CD4-positive, CD25-positive, alpha-beta regulatory T cell (primary cell): ENCODE measurements at regions not wholly inside any gene's neighbourhood (a gene's known extent, or its start where the extent isn't known, plus 50 kb on each side); places are given as distances from the start of the nearest gene placed in this dataset.

Experiments
- ATAC-seq, 2 donors: fragments of 150-1000 bp; cut with Tn5 transposase; one replicate each; pipeline ENCODE4 v1.10.0; 2021; ENCODE audit warnings: low read depth in 2 of 2, moderate number of reproducible peaks in 2 of 2, moderate library complexity in 1 of 2
- DNase-seq, 3 donors: peaks; one replicate each; pipeline versions ENCODE4 v3.0.0 to v3.0.0-alpha.2; 2012 to 2022; ENCODE audit warnings: mixed read lengths in 1 of 3
- H3K27ac ChIP-seq: one replicate; pipeline ENCODE4 v1.7.0; 2013; ENCODE audit warnings: mild to moderate bottlenecking, low read length; ENCODE audit not compliant: insufficient read depth, poor library complexity, severe bottlenecking
- H3K27me3 ChIP-seq: one replicate; pipeline ENCODE4 v1.7.0; 2013; ENCODE audit warnings: low read length; ENCODE audit not compliant: control insufficient read depth, insufficient read depth
- H3K36me3 ChIP-seq: one replicate; pipeline ENCODE4 v1.7.0; 2013; ENCODE audit warnings: mild to moderate bottlenecking, low read length, moderate library complexity; ENCODE audit not compliant: control insufficient read depth, insufficient read depth
- H3K4me1 ChIP-seq: 2 replicates; pipeline ENCODE4 v1.7.0; 2013; ENCODE audit warnings: mild to moderate bottlenecking, low read length; ENCODE audit not compliant: insufficient read depth, control insufficient read depth, poor library complexity, severe bottlenecking
- H3K4me3 ChIP-seq: one replicate; pipeline ENCODE4 v1.7.0; 2013; ENCODE audit warnings: low read depth, mild to moderate bottlenecking, low read length, moderate library complexity
- H3K9me3 ChIP-seq, 2 experiments: 1 replicate in 1 of 2; 2 replicates in 1 of 2; pipeline ENCODE4 v1.7.0; 2013; ENCODE audit warnings: low read length in 2 of 2, mild to moderate bottlenecking in 1 of 2, moderate library complexity in 1 of 2; ENCODE audit not compliant: control insufficient read depth in 2 of 2
- H3K27ac Mint-ChIP-seq, 3 donors: one replicate each; pipeline ENCODE4 v1.8.0; 2020 to 2022; ENCODE audit warnings: mild to moderate bottlenecking in 3 of 3, mixed read lengths in 3 of 3, moderate library complexity in 2 of 3
- H3K27me3 Mint-ChIP-seq: one replicate; pipeline ENCODE4 v1.8.0; 2022; ENCODE audit warnings: mild to moderate bottlenecking, mixed read lengths
- H3K36me3 Mint-ChIP-seq: one replicate; pipeline ENCODE4 v1.8.0; 2020; ENCODE audit warnings: mixed read lengths
- H3K4me1 Mint-ChIP-seq, 4 donors: one replicate each; pipeline ENCODE4 v1.8.0; 2020 to 2022; ENCODE audit warnings: mixed read lengths in 4 of 4, mild to moderate bottlenecking in 1 of 4
- H3K4me3 Mint-ChIP-seq, 4 donors: one replicate each; pipeline ENCODE4 v1.8.0; 2020 to 2022; ENCODE audit warnings: mild to moderate bottlenecking in 4 of 4, mixed read lengths in 4 of 4, moderate library complexity in 3 of 4
- H3K9me3 Mint-ChIP-seq, 7 donors: one replicate each; pipeline ENCODE4 v1.8.0; 2020 to 2022; ENCODE audit warnings: mixed read lengths in 7 of 7, mild to moderate bottlenecking in 3 of 7, moderate library complexity in 2 of 7

DNA sequence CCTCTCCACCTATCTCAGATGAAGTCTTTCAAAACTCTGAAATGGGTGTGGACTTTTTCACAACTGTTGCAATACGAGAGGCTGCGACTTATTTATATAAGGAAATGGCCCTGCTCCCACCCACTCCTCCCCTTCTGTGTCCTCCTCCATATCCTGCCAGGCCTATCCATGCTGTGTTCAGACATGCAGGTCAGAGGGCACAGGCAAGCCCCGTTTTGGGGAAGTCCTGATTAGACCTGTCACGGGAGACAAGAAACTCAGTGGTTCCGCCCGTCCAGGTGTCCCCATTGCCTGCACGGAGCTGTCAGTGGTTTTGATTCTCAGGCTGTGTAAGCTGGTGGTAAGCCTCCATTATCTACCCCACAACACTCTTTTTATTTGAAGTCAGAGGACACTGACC is 99.6 kb upstream of the MGAT5 start:
- Mint-ChIP-seq H3K36me3 (peaks cover 23% of the 10 kb centered on the region), H3K4me1 (peaks cover 14 to 63% (median 37%) of the 10 kb centered on the region in 4 donors), H3K27ac (no peak overlapping the region), H3K27me3 (no peaks in the 10 kb centered on the region), H3K4me3 (no peak overlapping the region), H3K9me3 (peaks cover 0 to 2% (median 0%) of the 10 kb centered on the region in 7 donors)
- no peak for DNase-seq
- Histone ChIP-seq H3K9me3 (no peaks in the 10 kb centered on the region), H3K36me3 (peaks cover 3% of the 10 kb centered on the region), H3K27me3 (no peaks in the 10 kb centered on the region), H3K27ac (no peak overlapping the region), H3K4me1 (peaks cover 4% of the 10 kb centered on the region), H3K4me3 (no peak overlapping the region)
- ATAC-seq = no peak

DNA sequence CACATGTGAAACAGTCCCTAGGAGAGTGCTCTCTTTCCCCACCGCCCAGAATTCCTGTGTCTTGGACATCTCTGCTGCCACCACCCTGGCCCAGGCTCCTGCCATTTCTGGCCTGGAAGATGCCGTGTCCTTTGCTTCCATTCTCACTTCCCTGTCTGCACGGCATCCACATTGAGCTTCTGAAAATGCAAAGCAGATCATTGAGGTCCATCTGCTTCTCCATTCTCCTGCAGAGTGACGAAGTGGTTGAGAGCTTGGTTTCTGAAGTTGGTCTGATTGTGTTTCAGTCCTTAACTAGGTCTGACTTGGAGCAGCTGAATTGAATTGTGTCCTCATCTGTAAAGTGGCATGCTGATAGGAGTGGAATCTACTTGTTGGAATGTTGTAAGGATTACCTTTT is 98.7 kb upstream of the MGAT5 start:
- no peak for DNase-seq
- no peak for ATAC-seq
- Mint-ChIP-seq H3K27me3 (no peaks in the 10 kb centered on the region), H3K9me3 (peaks cover 0 to 2% (median 0%) of the 10 kb centered on the region in 7 donors), H3K36me3 (peaks cover 23% of the 10 kb centered on the region), H3K27ac (peak overlapping the region in 2 of 3 donors; percentile 70 to 75), H3K4me1 (peaks cover 8 to 60% (median 33%) of the 10 kb centered on the region in 4 donors), H3K4me3 (no peak overlapping the region)
- no peak overlapping the region for H3K27ac ChIP-seq
- no peaks in the 10 kb centered on the region for H3K27me3 ChIP-seq
- no peaks in the 10 kb centered on the region for H3K9me3 ChIP-seq
- H3K4me3 ChIP-seq = no peak overlapping the region
- peaks cover 9% of the 10 kb centered on the region for H3K4me1 ChIP-seq
- H3K36me3 ChIP-seq = peaks cover 3% of the 10 kb centered on the region

DNA sequence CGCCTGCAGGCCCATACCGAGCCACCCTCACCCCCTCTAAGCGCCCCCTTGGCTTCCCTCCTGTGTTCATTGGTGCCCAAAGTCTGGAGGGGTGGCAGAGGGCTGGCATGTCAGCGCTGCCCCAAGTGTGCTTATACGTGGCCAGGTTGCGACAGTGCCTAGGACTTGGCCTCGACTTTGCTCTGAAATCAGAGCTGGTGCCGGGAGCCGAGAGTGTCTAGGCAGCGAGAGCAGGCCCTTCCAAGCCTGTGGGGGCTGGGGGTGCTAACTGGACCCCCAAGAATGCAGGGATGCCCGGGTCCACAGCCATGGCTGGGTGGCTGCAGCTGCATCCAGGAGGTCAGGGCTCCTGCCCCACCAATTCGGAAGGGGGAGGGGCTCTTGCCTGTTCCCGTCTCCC is 95.6 kb upstream of the MGAT5 start:
- ATAC-seq (no peak), DNase-seq (no peak)
- Histone ChIP-seq H3K9me3 (no peaks in the 10 kb centered on the region), H3K27me3 (no peaks in the 10 kb centered on the region), H3K36me3 (peaks cover 3% of the 10 kb centered on the region), H3K4me1 (peaks cover 23% of the 10 kb centered on the region), H3K27ac (no peak overlapping the region), H3K4me3 (no peak overlapping the region)
- no peak overlapping the region for H3K4me3 Mint-ChIP-seq
- H3K4me1 Mint-ChIP-seq = peaks cover 9 to 81% (median 60%) of the 10 kb centered on the region in 4 donors
- no peaks in the 10 kb centered on the region for H3K27me3 Mint-ChIP-seq
- H3K27ac Mint-ChIP-seq = no peak overlapping the region
- H3K36me3 Mint-ChIP-seq = peaks cover 26% of the 10 kb centered on the region
- H3K9me3 Mint-ChIP-seq = peaks cover 0 to 1% (median 0%) of the 10 kb centered on the region in 7 donors

DNA sequence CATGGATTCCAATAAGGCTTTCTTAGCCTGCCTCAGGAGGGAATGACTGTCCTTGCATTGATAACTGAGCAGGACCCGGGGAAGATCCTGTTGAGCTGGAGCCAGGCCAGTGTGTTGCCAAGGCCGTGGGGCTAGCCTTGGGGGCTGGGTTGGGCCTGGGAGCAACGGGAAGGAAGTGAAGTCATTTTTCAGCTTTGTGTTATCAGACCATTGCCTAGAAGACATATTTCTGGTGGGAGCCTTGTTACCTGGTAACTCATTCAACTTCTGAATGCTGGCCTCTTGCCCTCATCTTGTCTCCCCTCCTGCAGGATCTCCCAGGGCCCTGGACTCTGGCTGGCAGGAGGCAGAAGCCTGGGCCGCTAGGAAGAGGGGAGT is 92.7 kb upstream of the MGAT5 start:
- H3K4me3 ChIP-seq = no peak overlapping the region
- DNase-seq (no peak), ATAC-seq (no peak)
- Mint-ChIP-seq H3K36me3 (peaks cover 18% of the 10 kb centered on the region), H3K4me3 (peak overlapping the region in 2 of 4 donors; percentile 11 to 69), H3K4me1 (peaks cover 13 to 85% (median 63%) of the 10 kb centered on the region in 4 donors), H3K9me3 (peaks cover 0 to 1% (median 0%) of the 10 kb centered on the region in 7 donors), H3K27me3 (no peaks in the 10 kb centered on the region), H3K27ac (peak overlapping the region in 2 of 3 donors; percentile 78 to 80)
- H3K9me3 ChIP-seq = no peaks in the 10 kb centered on the region
- no peak overlapping the region for H3K27ac ChIP-seq
- H3K4me1 ChIP-seq = peaks cover 28% of the 10 kb centered on the region
- no peaks in the 10 kb centered on the region for H3K36me3 ChIP-seq
- H3K27me3 ChIP-seq = no peaks in the 10 kb centered on the region

DNA sequence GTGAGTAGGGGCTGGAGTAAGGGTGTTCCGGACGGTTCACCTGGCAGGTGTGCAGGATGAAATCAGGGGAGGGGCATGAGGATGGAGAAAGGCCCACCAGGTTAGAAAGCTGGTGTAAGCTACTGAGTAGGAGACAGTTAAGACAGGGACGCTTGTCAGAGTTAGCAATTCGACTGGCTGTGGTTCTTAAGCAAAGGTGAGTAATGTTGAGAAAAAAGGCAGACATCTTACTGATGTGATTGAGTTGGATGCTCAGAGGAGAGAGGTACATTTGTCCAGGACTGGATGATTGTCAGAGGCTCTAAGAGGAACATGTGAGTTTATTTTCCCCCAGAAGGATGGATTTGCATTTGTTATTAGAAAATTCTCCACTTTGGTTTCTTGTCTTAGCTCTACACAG is 90.5 kb upstream of the MGAT5 start:
- Mint-ChIP-seq H3K27ac (peak overlapping the region; percentile 2 to 77 (median 27)), H3K4me1 (peaks cover 26 to 86% (median 72%) of the 10 kb centered on the region in 4 donors)

DNA sequence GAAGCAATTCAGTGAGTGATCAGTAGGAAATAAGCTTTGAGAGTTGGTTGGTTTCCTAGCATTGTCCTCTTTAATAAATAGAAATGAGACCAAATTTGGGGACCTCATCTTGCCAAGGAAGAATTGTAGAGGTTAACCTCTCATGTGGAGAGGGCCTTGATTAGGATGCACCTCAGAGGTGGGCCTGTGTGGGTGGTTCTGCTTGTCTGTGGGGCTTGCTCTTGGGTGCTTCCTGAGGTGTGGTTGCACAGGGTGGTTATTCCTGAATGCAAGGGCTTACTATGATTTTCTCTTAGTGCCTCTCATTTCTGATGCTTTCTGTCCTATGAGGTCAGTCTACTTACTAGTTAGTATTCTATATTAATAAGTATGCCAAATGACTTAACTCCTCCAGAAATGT is 89.6 kb upstream of the MGAT5 start:
- H3K9me3 Mint-ChIP-seq = peaks cover 0 to 1% (median 0%) of the 10 kb centered on the region in 7 donors
- Histone ChIP-seq H3K4me3 (no peak overlapping the region), H3K4me1 (peaks cover 34% of the 10 kb centered on the region), H3K9me3 (no peaks in the 10 kb centered on the region), H3K36me3 (no peaks in the 10 kb centered on the region), H3K27ac (no peak overlapping the region), H3K27me3 (no peaks in the 10 kb centered on the region)
- DNase-seq (no peak), ATAC-seq (no peak)
- peak overlapping the region in 1 of 3 donors; percentile 50 for H3K27ac Mint-ChIP-seq
- no peaks in the 10 kb centered on the region for H3K27me3 Mint-ChIP-seq
- H3K36me3 Mint-ChIP-seq = peaks cover 18% of the 10 kb centered on the region
- H3K4me1 Mint-ChIP-seq = peaks cover 26 to 90% (median 74%) of the 10 kb centered on the region in 4 donors
- H3K4me3 Mint-ChIP-seq = no peak overlapping the region

More for the DNA sequence above, 90.5 kb upstream of the MGAT5 start:
- no peak overlapping the region for H3K4me3 ChIP-seq
- H3K9me3 ChIP-seq = no peaks in the 10 kb centered on the region
- no peaks in the 10 kb centered on the region for H3K27me3 ChIP-seq
- no peak overlapping the region for H3K27ac ChIP-seq
- H3K36me3 Mint-ChIP-seq = peaks cover 18% of the 10 kb centered on the region
- H3K36me3 ChIP-seq = no peaks in the 10 kb centered on the region
- peaks cover 0 to 1% (median 0%) of the 10 kb centered on the region in 7 donors for H3K9me3 Mint-ChIP-seq
- no peak for DNase-seq
- no peak for ATAC-seq
- peaks cover 28% of the 10 kb centered on the region for H3K4me1 ChIP-seq
- peak overlapping the region in 2 of 4 donors; percentile 1 to 10 for H3K4me3 Mint-ChIP-seq
- no peaks in the 10 kb centered on the region for H3K27me3 Mint-ChIP-seq

DNA sequence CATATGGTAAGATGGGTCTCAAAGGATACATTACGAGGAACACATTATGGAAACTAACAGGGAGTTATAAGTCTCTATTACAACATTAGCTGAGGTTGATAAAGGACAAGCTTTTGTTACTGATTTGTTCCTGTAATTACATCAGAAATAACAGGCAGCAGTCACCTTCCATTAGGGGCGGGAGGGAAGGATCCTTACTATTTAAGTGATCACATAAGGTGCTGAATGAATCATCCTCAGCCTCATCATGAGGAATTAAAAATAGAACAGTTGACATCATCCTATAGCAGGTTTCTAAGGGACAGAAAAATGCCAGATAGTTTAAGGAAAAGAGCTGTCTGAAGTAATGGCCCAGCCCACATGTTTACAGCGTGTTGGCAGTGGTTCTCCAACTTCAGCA is 86.9 kb upstream of the MGAT5 start:
- no peaks in the 10 kb centered on the region for H3K27me3 Mint-ChIP-seq
- no peak overlapping the region for H3K27ac Mint-ChIP-seq
- H3K4me3 Mint-ChIP-seq = no peak overlapping the region
- H3K4me1 Mint-ChIP-seq = peaks cover 28 to 88% (median 78%) of the 10 kb centered on the region in 4 donors
- H3K27me3 ChIP-seq = no peaks in the 10 kb centered on the region
- peaks cover 11% of the 10 kb centered on the region for H3K36me3 Mint-ChIP-seq
- ATAC-seq = no peak
- H3K9me3 ChIP-seq = no peaks in the 10 kb centered on the region
- H3K4me3 ChIP-seq = no peak overlapping the region
- peaks cover 0 to 1% (median 0%) of the 10 kb centered on the region in 7 donors for H3K9me3 Mint-ChIP-seq
- no peak for DNase-seq
- no peaks in the 10 kb centered on the region for H3K36me3 ChIP-seq
- no peak overlapping the region for H3K27ac ChIP-seq
- H3K4me1 ChIP-seq = peaks cover 25% of the 10 kb centered on the region

DNA sequence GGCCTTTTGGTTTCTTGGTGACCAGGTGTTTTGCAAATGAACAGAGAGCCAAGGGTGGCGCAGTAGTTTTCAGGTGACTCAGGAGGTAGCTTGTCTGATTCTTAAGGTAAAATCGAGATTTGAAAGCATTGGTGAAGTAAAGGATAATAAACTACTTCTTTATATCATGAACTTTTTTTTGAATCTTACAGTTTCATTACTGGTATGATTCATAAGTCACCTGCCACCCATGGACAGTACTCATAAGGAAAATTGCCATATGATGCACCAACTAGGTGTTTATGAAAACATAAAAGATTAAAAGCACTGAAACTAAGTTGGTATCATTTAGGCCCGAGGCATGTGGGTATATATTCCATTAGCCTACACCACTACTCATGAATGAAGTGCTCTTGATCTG is 84.1 kb upstream of the MGAT5 start:
- Histone ChIP-seq H3K4me3 (peak overlapping the region; percentile 7), H3K27me3 (no peaks in the 10 kb centered on the region), H3K27ac (no peak overlapping the region), H3K9me3 (no peaks in the 10 kb centered on the region), H3K36me3 (no peaks in the 10 kb centered on the region), H3K4me1 (peaks cover 18% of the 10 kb centered on the region)
- Mint-ChIP-seq H3K36me3 (no peaks in the 10 kb centered on the region), H3K4me3 (peak overlapping the region in 3 of 4 donors; percentile 10 to 48 (median 11)), H3K9me3 (peaks cover 0 to 1% (median 0%) of the 10 kb centered on the region in 7 donors), H3K27me3 (no peaks in the 10 kb centered on the region), H3K27ac (peak overlapping the region; percentile 49 to 84 (median 64)), H3K4me1 (peaks cover 34 to 84% (median 69%) of the 10 kb centered on the region in 4 donors)
- peak; percentile 39 to 40 for ATAC-seq
- DNase-seq = peak in 1 of 3 donors; percentile 41
